ENCODE measurements at regions not wholly inside any gene's neighbourhood (a gene's known extent, or its start where the extent isn't known, plus 50 kb on each side); places are given as distances from the start of the nearest gene placed in this dataset.

DNA sequence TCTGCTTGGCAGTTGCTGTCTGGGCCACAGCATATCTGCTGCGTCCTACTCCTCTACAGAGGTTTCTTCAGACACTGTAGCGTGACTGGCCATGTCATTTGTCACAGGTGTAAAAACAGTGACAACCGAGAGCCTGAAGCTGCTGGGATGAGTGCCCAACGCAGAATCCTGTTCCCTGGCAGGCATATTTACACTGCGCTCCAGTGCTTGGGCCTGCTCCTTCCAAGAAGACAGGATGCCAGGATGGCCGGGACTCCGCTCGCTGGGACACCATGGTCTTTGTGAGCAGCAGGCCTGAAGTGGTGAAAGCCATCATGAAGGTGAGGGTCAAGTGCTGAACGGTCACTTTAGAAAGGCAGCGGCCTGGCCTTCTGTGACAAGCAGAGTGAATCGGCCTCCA is 171.4 kb downstream of the EMP1 start:
- no peaks in the 10 kb centered on the region for H3K9me3 ChIP-seq (ENCODE audit: control insufficient read depth, low read length)
- WGBS, result 60% methylated on average over 11 of the region's 11 CpGs
- intact Hi-C loops (cut with DNase I), result loop anchor here in 1 of 4 donors (10.0 kb wide), 1 partner anchor 297 kb away; no protein-coding TSS in a partner anchor
- no peaks in the 10 kb centered on the region for H3K27me3 ChIP-seq (ENCODE audit: control insufficient read depth, insufficient read depth)
- DNase-seq (peak in 1 of 3 donors; percentile 64), ATAC-seq (peak; percentile 34 to 44)
- no peak overlapping the region for H3K27ac ChIP-seq (ENCODE audit: low read length)
- no peaks in the 10 kb centered on the region for H3K4me1 ChIP-seq (ENCODE audit: control insufficient read depth, insufficient read depth, low read length)
- H3K4me3 ChIP-seq (ENCODE audit: low read length), result no peak overlapping the region

DNA sequence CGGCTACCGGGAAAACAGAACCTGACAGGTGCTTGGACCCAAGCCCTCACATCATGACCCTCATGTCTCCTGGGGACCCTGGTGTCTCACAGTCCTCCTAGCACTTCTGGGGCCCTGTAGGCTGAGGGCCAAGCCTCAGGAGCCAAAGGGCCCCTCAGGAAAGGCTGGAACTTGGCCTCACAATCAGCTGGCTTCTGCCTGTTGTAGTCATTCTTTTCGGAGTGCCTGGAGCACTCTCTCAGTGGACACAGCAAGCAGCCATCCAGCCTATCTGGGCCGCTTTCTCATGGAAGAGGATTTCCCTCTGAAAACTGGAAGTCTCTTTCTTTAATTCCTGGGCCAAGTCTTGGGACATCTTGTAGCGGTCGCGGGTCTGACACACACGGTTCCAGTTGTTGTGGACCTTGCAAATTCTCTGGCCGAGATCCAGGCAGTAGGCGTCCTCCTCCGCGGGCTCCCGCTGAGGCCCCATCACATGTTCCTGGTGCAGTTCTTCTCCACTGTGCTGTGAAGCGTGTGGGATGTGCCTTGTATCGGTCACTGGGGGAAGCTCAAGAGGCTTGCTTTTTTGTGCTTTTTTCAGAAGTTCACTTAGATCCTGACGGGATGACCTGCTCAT is 169.3 kb downstream of the EMP1 start:
- no peak overlapping the region for H3K4me3 ChIP-seq (ENCODE audit: low read length)
- H3K4me1 ChIP-seq (ENCODE audit: control insufficient read depth, insufficient read depth, low read length), result no peaks in the 10 kb centered on the region
- DNase-seq, result peak; percentile 59 to 71 (median 65)
- no peak overlapping the region for H3K27ac ChIP-seq (ENCODE audit: low read length)
- intact Hi-C loops (cut with DNase I), result loop anchor here in 1 of 4 donors (10.0 kb wide), 1 partner anchor 299 kb away; no protein-coding TSS in a partner anchor
- H3K27me3 ChIP-seq (ENCODE audit: control insufficient read depth, insufficient read depth), result no peaks in the 10 kb centered on the region
- ATAC-seq, result peak; percentile 51 to 71
- 83% methylated on average over 16 of the region's 16 CpGs for WGBS
- H3K9me3 ChIP-seq (ENCODE audit: control insufficient read depth, low read length), result no peaks in the 10 kb centered on the region

DNA sequence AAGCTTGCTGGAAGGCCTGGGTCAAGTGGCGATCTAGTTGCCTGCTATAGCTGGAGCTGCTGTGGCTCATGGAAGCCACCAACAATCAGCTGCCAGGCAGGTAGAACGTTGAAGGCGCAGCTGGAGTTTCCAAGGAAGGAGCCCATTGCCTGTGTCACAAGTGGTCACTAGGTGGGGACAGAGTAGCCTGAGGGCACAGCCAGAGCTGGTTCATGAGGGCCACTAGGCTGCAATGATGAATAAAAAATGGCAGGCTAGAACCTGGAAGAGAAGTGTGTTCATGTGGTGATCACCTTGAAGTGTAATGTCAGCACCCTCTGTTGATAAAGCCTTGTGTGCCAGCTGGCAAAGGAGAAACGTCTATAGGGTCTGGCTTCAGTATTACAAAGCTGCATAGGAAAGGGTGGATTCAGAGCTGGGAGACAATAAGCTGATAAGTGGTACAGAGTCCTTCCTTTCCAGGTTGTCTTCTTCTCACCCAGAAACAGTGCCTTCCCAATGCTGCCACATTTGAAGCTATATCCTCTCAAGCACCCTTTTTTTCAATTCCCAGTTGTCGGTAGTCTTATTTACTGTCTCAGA is 165.8 kb downstream of the EMP1 start:
- Histone ChIP-seq H3K4me3 (ENCODE audit: low read length) (no peak overlapping the region), H3K27ac (ENCODE audit: low read length) (no peak overlapping the region), H3K9me3 (ENCODE audit: control insufficient read depth, low read length) (no peaks in the 10 kb centered on the region), H3K4me1 (ENCODE audit: control insufficient read depth, insufficient read depth, low read length) (no peaks in the 10 kb centered on the region), H3K27me3 (ENCODE audit: control insufficient read depth, insufficient read depth) (peaks cover 3% of the 10 kb centered on the region)
- WGBS, result 47% methylated on average over 5 of the region's 5 CpGs
- peak; percentile 56 to 81 (median 61) for DNase-seq
- peak; percentile 60 to 75 for ATAC-seq
- intact Hi-C loops (cut with DNase I), result loop anchor here in 1 of 4 donors (5.0 to 10.0 kb wide), 2 partner anchors 175 to 302 kb away; no protein-coding TSS in a partner anchor

DNA sequence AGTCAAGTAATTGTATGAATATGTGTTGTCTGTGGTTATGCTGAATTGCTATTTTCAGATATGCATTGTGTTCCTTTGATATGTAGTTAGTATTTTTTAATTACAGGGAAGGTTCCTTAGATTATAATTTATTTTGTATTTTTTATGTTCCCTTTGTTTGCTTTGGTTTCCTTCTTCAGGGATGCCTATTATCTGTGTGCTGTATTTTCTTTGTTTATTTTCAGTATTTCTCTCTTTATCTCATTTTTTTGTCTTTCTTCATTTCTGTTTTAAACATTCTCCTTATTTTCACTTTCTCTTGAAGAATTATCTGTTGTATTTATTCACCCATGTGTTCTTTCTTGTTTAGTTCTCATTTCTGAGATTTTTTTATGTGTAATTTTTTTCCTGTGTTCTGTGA is 163.1 kb downstream of the EMP1 start:
- H3K4me3 ChIP-seq (ENCODE audit: low read length), result no peak overlapping the region
- ATAC-seq (no peak), DNase-seq (no peak)
- no peaks in the 10 kb centered on the region for H3K9me3 ChIP-seq (ENCODE audit: control insufficient read depth, low read length)
- no peaks in the 10 kb centered on the region for H3K4me1 ChIP-seq (ENCODE audit: control insufficient read depth, insufficient read depth, low read length)
- intact Hi-C loops (cut with DNase I), result loop anchor here in 1 of 4 donors (5.0 to 10.0 kb wide), 2 partner anchors 178 to 305 kb away; no protein-coding TSS in a partner anchor
- peaks cover 3% of the 10 kb centered on the region for H3K27me3 ChIP-seq (ENCODE audit: control insufficient read depth, insufficient read depth)
- no peak overlapping the region for H3K27ac ChIP-seq (ENCODE audit: low read length)

DNA sequence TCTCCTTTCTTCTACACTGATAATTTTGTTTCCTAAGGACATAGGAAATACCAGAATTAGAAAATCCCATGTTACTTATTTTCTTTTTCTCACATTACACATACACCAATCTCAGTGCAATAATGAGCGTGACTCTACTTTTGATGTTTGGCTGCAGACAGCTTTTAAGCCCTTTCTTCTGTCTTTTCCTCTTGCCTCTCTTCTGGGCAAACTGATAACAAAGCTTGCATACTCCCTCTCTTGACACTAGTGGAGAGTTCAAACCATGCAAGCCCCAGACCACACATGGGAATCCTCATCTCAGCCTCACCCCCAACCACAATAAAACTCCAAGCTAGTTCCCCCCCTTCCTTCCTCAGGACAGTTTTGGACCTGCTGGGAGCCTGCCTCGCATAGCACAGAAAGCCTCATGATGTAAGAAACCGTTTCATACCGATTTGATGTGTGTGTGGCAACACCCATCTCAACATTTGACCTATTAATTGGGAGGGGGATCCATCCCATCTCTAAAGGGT is 161.9 kb downstream of the EMP1 start:
- DNase-seq (no peak), ATAC-seq (no peak)
- intact Hi-C loops (cut with DNase I), result no loop called here
- peaks cover 3% of the 10 kb centered on the region for H3K27me3 ChIP-seq (ENCODE audit: control insufficient read depth, insufficient read depth)
- 70% methylated on average over 4 of the region's 4 CpGs for WGBS
- no peak overlapping the region for H3K4me3 ChIP-seq (ENCODE audit: low read length)
- H3K27ac ChIP-seq (ENCODE audit: low read length), result no peak overlapping the region
- H3K4me1 ChIP-seq (ENCODE audit: control insufficient read depth, insufficient read depth, low read length), result no peaks in the 10 kb centered on the region
- H3K9me3 ChIP-seq (ENCODE audit: control insufficient read depth, low read length), result no peaks in the 10 kb centered on the region

DNA sequence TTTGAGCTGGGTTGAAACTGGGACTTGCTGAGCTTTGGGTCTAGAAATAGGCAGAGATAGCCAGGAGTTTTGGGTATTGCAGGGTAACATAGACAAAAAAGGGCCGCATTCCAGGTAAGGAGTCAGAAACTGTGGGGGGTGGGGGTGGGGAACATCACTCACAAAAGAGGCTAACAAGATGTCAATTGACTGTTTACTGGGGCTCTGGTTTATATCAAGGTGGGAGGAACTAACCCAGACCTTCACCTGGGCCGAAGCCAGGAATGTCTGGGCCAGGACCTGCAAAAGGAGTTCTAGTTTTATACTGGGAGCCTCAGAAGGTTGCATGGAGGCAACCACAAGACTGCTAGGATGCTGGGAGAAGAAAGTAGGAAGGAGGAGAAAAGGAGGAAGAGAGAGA is 154.4 kb downstream of the EMP1 start:
- WGBS, result 67% methylated on average over 2 of the region's 2 CpGs
- intact Hi-C loops (cut with DNase I), result no loop called here
- peaks cover under 1% of the 10 kb centered on the region for H3K27me3 ChIP-seq (ENCODE audit: control insufficient read depth, insufficient read depth)

DNA sequence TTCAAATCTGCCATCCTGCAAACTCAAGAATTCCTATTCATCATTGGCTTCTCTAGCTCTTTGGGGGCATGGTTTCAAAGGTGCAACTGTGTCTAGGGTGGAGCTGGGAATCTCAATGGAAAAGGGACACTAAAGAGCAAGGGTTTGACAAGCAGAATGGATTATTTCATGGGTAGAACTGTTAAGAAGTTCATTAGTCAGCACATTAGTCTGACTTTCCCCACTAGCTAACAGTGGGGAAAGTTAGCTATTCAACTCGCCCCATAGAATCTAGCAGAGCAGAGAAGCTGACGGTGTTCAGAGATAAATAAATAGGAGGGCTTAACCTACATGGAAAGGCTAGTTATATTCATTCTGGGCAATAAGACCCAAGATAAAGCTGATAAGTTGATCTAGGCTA is 153.9 kb downstream of the EMP1 start:
- ATAC-seq, result no peak
- Histone ChIP-seq H3K4me1 (ENCODE audit: control insufficient read depth, insufficient read depth, low read length) (no peaks in the 10 kb centered on the region), H3K9me3 (ENCODE audit: control insufficient read depth, low read length) (no peaks in the 10 kb centered on the region), H3K27ac (ENCODE audit: low read length) (no peak overlapping the region), H3K4me3 (ENCODE audit: low read length) (no peak overlapping the region), H3K27me3 (ENCODE audit: control insufficient read depth, insufficient read depth) (peaks cover 4% of the 10 kb centered on the region)
- intact Hi-C loops (cut with DNase I), result no loop called here
- DNase-seq, result no peak
- 62% methylated on average over 2 of the region's 2 CpGs for WGBS

More for the DNA sequence above, 154.4 kb downstream of the EMP1 start:
- Histone ChIP-seq H3K27ac (ENCODE audit: low read length) (no peak overlapping the region), H3K4me3 (ENCODE audit: low read length) (no peak overlapping the region), H3K9me3 (ENCODE audit: control insufficient read depth, low read length) (no peaks in the 10 kb centered on the region), H3K4me1 (ENCODE audit: control insufficient read depth, insufficient read depth, low read length) (no peaks in the 10 kb centered on the region)
- ATAC-seq (no peak), DNase-seq (no peak)

DNA sequence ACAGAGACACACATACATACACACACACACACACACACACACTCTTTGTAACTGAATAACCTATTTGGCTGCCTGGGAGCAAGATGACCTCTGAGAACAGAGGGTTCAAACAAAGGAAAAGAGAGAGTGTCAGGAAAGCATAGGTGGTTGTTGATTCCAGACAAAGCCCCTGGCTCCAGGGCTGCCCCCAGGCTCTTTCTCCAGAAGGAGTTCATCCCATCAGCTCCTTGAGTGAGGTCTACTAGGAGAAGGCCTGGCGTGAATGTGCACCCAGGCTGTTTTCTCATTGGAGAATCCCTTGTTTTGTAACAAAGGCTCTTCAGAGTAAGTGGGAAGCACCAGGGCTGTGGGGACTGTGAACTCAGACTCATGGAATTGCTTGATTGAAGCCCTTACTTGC is 151.9 kb downstream of the EMP1 start:
- H3K4me3 ChIP-seq (ENCODE audit: low read length), result no peak overlapping the region
- DNase-seq (no peak), ATAC-seq (no peak)
- H3K27ac ChIP-seq (ENCODE audit: low read length), result no peak overlapping the region
- 90% methylated on average over 1 of the region's 1 CpG for WGBS
- intact Hi-C loops (cut with DNase I), result no loop called here
- no peaks in the 10 kb centered on the region for H3K4me1 ChIP-seq (ENCODE audit: control insufficient read depth, insufficient read depth, low read length)
- H3K27me3 ChIP-seq (ENCODE audit: control insufficient read depth, insufficient read depth), result peaks cover 4% of the 10 kb centered on the region
- no peaks in the 10 kb centered on the region for H3K9me3 ChIP-seq (ENCODE audit: control insufficient read depth, low read length)

DNA sequence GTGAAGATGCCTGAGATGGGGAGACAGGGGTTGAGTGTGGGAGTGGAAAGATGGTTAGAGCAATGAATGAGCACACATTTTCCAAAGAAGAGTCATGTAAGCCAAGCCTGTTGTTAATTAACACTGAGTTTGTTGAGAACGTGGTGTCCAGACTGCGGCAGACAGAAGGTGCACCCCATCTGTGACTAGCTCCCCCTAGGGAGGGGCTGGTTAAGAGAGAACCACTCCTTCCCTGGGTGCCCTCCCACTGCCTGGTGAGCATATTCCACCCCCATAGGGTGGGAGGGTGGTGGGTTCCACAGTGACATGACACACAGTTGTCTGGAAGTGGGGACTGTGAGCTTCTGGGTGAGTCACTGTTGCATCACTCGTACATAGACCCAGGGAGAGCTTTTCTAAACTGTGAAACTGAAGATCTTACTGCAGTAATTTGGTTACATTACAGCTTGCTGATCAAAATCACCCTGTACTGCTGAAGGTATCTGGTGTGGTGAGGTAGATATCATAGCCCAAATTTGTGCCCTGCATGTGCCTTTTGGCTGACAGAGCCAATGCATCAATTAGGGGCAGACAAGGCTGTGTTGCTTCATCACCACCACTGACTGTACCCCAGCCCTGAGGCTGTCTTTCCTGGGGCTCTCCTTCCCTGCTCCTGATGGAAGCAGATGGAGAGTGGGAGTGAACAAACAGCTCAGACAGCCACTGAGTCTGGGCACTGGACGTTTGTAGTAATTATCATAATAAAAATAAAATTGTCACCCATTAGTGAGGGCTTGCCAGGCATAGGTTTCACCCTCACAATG is 150.9 kb downstream of the EMP1 start:
- intact Hi-C loops (cut with DNase I), result no loop called here
- no peak overlapping the region for H3K4me3 ChIP-seq (ENCODE audit: low read length)
- ATAC-seq, result peak in 1 of 2 donors; percentile 32
- no peak overlapping the region for H3K27ac ChIP-seq (ENCODE audit: low read length)
- H3K9me3 ChIP-seq (ENCODE audit: control insufficient read depth, low read length), result no peaks in the 10 kb centered on the region
- H3K4me1 ChIP-seq (ENCODE audit: control insufficient read depth, insufficient read depth, low read length), result no peaks in the 10 kb centered on the region
- DNase-seq, result peak in 1 of 3 donors; percentile 11
- peaks cover 4% of the 10 kb centered on the region for H3K27me3 ChIP-seq (ENCODE audit: control insufficient read depth, insufficient read depth)
- 55% methylated on average over 4 of the region's 4 CpGs for WGBS

DNA sequence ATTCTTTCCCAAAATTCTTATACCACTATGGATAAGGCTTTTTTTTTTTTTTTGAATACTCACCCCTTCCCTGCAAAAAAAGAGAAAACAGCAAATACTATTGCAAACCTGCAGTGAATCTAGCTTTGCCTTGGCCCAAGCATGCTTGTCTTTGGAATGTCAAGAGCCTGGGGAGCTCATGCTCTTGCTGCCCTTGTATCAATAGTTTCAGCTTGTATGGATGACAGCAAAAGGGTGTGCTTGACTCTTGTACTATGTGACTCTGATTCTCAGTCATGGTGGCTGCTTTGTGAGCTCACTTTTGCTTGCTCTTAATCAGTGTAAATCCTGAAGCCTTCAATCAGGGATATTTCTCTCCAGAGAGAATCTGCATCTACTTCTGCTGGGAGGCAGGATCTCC is 149.2 kb downstream of the EMP1 start:
- H3K4me3 ChIP-seq (ENCODE audit: low read length), result no peak overlapping the region
- ATAC-seq, result no peak
- no peaks in the 10 kb centered on the region for H3K9me3 ChIP-seq (ENCODE audit: control insufficient read depth, low read length)

DNA sequence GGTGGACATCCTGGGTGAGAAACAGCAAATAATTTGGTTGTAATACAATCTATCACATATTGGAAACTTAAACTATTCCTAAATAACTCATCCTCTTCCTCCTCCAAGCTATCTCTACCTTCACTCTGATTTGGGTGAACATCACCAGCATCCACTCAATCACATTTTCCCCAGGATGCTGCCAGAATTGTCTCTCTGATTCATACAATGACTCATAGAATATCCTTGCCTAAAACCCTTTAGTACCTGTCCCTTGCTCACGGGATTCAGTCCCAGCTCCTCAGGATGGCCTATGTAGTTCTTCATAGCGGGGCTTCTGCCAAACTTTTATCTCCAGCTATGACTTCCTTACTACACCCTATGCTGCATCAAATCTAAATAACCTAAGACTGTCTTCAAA is 146.8 kb downstream of the EMP1 start:
- H3K4me1 ChIP-seq (ENCODE audit: control insufficient read depth, insufficient read depth, low read length), result no peaks in the 10 kb centered on the region
- no peak for ATAC-seq
- peaks cover 4% of the 10 kb centered on the region for H3K27me3 ChIP-seq (ENCODE audit: control insufficient read depth, insufficient read depth)
- intact Hi-C loops (cut with DNase I), result no loop called here
- H3K4me3 ChIP-seq (ENCODE audit: low read length), result no peak overlapping the region
- no peaks in the 10 kb centered on the region for H3K9me3 ChIP-seq (ENCODE audit: control insufficient read depth, low read length)
- WGBS, result 75% methylated on average over 2 of the region's 2 CpGs
- H3K27ac ChIP-seq (ENCODE audit: low read length), result no peak overlapping the region
- no peak for DNase-seq

More for the DNA sequence above, 149.2 kb downstream of the EMP1 start:
- no peak for DNase-seq
- Histone ChIP-seq H3K27me3 (ENCODE audit: control insufficient read depth, insufficient read depth) (peaks cover 4% of the 10 kb centered on the region), H3K27ac (ENCODE audit: low read length) (no peak overlapping the region), H3K4me1 (ENCODE audit: control insufficient read depth, insufficient read depth, low read length) (no peaks in the 10 kb centered on the region)
- intact Hi-C loops (cut with DNase I), result no loop called here

All from right cardiac atrium (tissue), 5 donors.